ENCODE measurements at regions not wholly inside any gene's neighbourhood (a gene's known extent, or its start where the extent isn't known, plus 50 kb on each side); places are given as distances from the start of the nearest gene placed in this dataset.

DNA sequence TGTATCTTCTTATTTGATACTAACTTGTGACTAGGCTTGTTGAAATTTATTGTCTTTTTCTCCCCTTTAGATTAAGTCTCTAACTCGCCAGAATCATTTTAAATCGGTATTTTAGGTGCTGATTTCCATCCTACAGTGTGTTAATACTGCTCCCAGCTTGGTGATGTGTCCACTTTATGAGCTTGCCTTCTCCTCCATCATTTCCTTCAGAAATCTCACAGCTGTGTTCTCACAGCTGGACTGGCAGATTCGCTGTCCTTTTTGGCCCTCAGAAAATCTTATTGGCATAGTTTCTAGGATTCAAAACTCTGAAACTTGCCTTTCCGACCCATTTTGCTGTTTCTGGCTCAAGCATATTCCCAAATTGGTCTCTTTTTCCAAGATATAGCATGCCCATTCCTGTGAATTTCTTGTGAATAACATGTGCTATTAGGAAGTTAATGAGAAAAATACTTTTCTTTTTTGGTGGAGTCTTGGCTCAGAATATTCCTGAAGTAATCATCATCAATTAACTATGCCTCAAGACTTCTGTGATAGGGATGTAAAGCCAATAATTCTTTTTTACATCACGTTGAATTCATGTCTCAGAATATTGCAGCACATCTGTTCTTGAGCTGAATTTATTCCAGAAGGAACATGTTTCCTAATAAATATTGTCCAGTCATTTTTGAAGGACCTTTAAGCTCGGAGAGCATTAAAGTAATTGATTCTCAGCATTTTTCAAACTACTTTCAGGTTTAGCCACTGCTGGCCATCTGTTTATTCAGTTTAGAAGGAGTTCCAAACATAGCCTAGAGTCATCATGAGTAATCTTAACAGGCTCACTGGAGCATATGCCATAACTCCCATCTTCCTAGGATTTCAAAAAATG lies 50.0 kb upstream of the USP44 start:
- Histone ChIP-seq H4K20me1 (ENCODE audit: insufficient read depth, low read length) (no peaks in the 10 kb centered on the region), H3K27ac (ENCODE audit: low read length) (no peak overlapping the region), H3K4me2 (ENCODE audit: low read length) (no peak overlapping the region), H3K36me3 (replicated peaks; ENCODE audit: low read depth, low read length) (no peaks in the 10 kb centered on the region), H2AFZ (ENCODE audit: low read depth, low read length) (no peak overlapping the region), H3K9ac (ENCODE audit: low read length) (no peak overlapping the region), H3K79me2 (ENCODE audit: low read length) (no peaks in the 10 kb centered on the region), H3K9me3 (ENCODE audit: insufficient read depth, low read length) (no peaks in the 10 kb centered on the region), H3K4me1 (ENCODE audit: low read length) (peaks cover 7% of the 10 kb centered on the region), H3K27me3 (ENCODE audit: low read depth, low read length) (no peaks in the 10 kb centered on the region), H3K4me3 (ENCODE audit: low read length) (no peak overlapping the region)
- TF ChIP-seq, protein P1, sequence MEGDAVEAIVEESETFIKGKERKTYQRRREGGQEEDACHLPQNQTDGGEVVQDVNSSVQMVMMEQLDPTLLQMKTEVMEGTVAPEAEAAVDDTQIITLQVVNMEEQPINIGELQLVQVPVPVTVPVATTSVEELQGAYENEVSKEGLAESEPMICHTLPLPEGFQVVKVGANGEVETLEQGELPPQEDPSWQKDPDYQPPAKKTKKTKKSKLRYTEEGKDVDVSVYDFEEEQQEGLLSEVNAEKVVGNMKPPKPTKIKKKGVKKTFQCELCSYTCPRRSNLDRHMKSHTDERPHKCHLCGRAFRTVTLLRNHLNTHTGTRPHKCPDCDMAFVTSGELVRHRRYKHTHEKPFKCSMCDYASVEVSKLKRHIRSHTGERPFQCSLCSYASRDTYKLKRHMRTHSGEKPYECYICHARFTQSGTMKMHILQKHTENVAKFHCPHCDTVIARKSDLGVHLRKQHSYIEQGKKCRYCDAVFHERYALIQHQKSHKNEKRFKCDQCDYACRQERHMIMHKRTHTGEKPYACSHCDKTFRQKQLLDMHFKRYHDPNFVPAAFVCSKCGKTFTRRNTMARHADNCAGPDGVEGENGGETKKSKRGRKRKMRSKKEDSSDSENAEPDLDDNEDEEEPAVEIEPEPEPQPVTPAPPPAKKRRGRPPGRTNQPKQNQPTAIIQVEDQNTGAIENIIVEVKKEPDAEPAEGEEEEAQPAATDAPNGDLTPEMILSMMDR (IDR thresholded peaks at IDR 0.05; ENCODE audit: low read depth, low read length), result no peak
- no peak for TF ChIP-seq EZH2phosphoT487 (IDR thresholded peaks at IDR 0.05; ENCODE audit: low read depth)
